Karpas-422 (cell line): ENCODE measurements at regions not wholly inside any gene's neighbourhood (a gene's known extent, or its start where the extent isn't known, plus 50 kb on each side); places are given as distances from the start of the nearest gene placed in this dataset.

Experiments
- DNase-seq: peaks from one replicate; pipeline ENCODE4 v3.0.0-alpha.2; 2015
- H2AFZ ChIP-seq: fragments of 200-600 bp; sonication (generic); 2 replicates; pipeline ENCODE4 v1.6.1; 2014; ENCODE audit warnings: antibody characterized with exemption, low read length, mixed read lengths
- H3K27ac ChIP-seq: fragments of 200-600 bp; sonication (generic); 2 replicates; pipeline ENCODE4 v1.5.1; 2014; ENCODE audit warnings: mild to moderate bottlenecking, low read length, moderate library complexity
- H3K27me3 ChIP-seq: fragments of 200-600 bp; sonication (generic); 2 replicates; pipeline ENCODE4 v1.6.1; 2014; ENCODE audit warnings: low read length, mixed read lengths
- H3K36me3 ChIP-seq: fragments of 200-600 bp; sonication (generic); 2 replicates; pipeline ENCODE4 v1.6.1; 2014; ENCODE audit warnings: low read length, mixed read lengths; ENCODE audit not compliant: insufficient read depth
- H3K4me1 ChIP-seq: fragments of 200-600 bp; sonication (generic); 2 replicates; pipeline ENCODE4 v1.6.1; 2014; ENCODE audit warnings: mild to moderate bottlenecking, low read length, mixed read lengths
- H3K4me2 ChIP-seq: fragments of 200-600 bp; sonication (generic); 2 replicates; pipeline ENCODE4 v1.6.1; 2014; ENCODE audit warnings: low read length, low read depth, mild to moderate bottlenecking; ENCODE audit not compliant: poor library complexity, severe bottlenecking
- H3K4me3 ChIP-seq: fragments of 200-600 bp; sonication (generic); 2 replicates; pipeline ENCODE4 v1.5.1; 2014; ENCODE audit warnings: mild to moderate bottlenecking, antibody characterized with exemption, low read length, mixed read lengths
- H3K79me2 ChIP-seq: fragments of 200-600 bp; sonication (generic); 2 replicates; pipeline ENCODE4 v1.6.1; 2014; ENCODE audit warnings: mild to moderate bottlenecking, low read length, mixed read lengths
- H3K9ac ChIP-seq: fragments of 200-600 bp; sonication (generic); 2 replicates; pipeline ENCODE4 v1.6.0; 2014; ENCODE audit warnings: low read length
- H3K9me2 ChIP-seq: fragments of 200-600 bp; sonication (generic), shearing (Covaris generic); replicated peaks from 2 replicates; pipeline ENCODE4 v1.6.0; 2014; ENCODE audit warnings: mild to moderate bottlenecking, low read length, moderate library complexity; ENCODE audit not compliant: insufficient read depth
- H3K9me3 ChIP-seq: fragments of 300-700, 200-600 bp; sonication (generic); 2 replicates; pipeline ENCODE4 v1.6.1; 2014; ENCODE audit warnings: low read length, mixed read lengths
- H4K20me1 ChIP-seq: fragments of 200-600 bp; sonication (generic); 2 replicates; pipeline ENCODE4 v1.6.1; 2014; ENCODE audit warnings: mild to moderate bottlenecking, antibody characterized with exemption, low read length, low read depth; ENCODE audit not compliant: insufficient read depth

- Histone ChIP-seq H2AFZ (no peak overlapping the region), H3K9ac (no peak overlapping the region), H3K9me3 (no peaks in the 10 kb centered on the region), H4K20me1 (no peaks in the 10 kb centered on the region), H3K9me2 (no peaks in the 10 kb centered on the region), H3K79me2 (no peaks in the 10 kb centered on the region), H3K4me3 (no peak overlapping the region), H3K36me3 (no peaks in the 10 kb centered on the region), H3K27ac (no peak overlapping the region), H3K4me1 (no peaks in the 10 kb centered on the region), H3K4me2 (no peak overlapping the region), H3K27me3 (peaks cover 4% of the 10 kb centered on the region; the same call in 1 of the 2 replicates)
- DNase-seq = no peak
These were observed 83.6 kb upstream of the DIO3 start for GRCh38 chr14:101477648-101478047.

- Histone ChIP-seq H4K20me1 (no peaks in the 10 kb centered on the region), H2AFZ (no peak overlapping the region), H3K36me3 (no peaks in the 10 kb centered on the region), H3K4me3 (no peak overlapping the region), H3K79me2 (no peaks in the 10 kb centered on the region), H3K9me3 (no peaks in the 10 kb centered on the region), H3K9ac (no peak overlapping the region), H3K27me3 (peaks cover 4% of the 10 kb centered on the region; the same call in 1 of the 2 replicates), H3K4me2 (no peak overlapping the region), H3K9me2 (no peaks in the 10 kb centered on the region), H3K4me1 (no peaks in the 10 kb centered on the region), H3K27ac (no peak overlapping the region)
- DNase-seq = no peak
These were observed 83.2 kb upstream of the DIO3 start for GRCh38 chr14:101478096-101478495.

- Histone ChIP-seq H3K9me2 (no peaks in the 10 kb centered on the region), H3K9ac (no peak overlapping the region), H3K27me3 (peaks cover 4% of the 10 kb centered on the region; the same call in 1 of the 2 replicates), H3K27ac (no peak overlapping the region), H3K4me2 (no peak overlapping the region), H2AFZ (no peak overlapping the region), H3K4me3 (no peak overlapping the region), H4K20me1 (no peaks in the 10 kb centered on the region), H3K4me1 (no peaks in the 10 kb centered on the region), H3K36me3 (no peaks in the 10 kb centered on the region), H3K9me3 (peaks cover 4% of the 10 kb centered on the region; the same call in 1 of the 2 replicates), H3K79me2 (no peaks in the 10 kb centered on the region)
- DNase-seq = no peak
These were observed 82.4 kb upstream of the DIO3 start for GRCh38 chr14:101478796-101479410.

- peak; percentile 44 for DNase-seq
These were observed 81.1 kb upstream of the DIO3 start for GRCh38 chr14:101480022-101480746.

GRCh38 chr14:101480747-101481530 lies 80.4 kb upstream of the DIO3 start:
- Histone ChIP-seq H4K20me1 (no peaks in the 10 kb centered on the region), H3K36me3 (no peaks in the 10 kb centered on the region), H3K9me2 (no peaks in the 10 kb centered on the region), H3K27ac (no peak overlapping the region), H3K9me3 (peaks cover 6% of the 10 kb centered on the region; the same call in 1 of the 2 replicates), H3K4me3 (no peak overlapping the region), H3K27me3 (peaks cover 4% of the 10 kb centered on the region; the same call in 1 of the 2 replicates), H2AFZ (no peak overlapping the region), H3K9ac (no peak overlapping the region), H3K4me1 (no peaks in the 10 kb centered on the region), H3K4me2 (no peak overlapping the region), H3K79me2 (no peaks in the 10 kb centered on the region)
- no peak for DNase-seq

More at GRCh38 chr14:101480022-101480746, 81.1 kb upstream of the DIO3 start:
- H3K9ac ChIP-seq = no peak overlapping the region
- H3K36me3 ChIP-seq = no peaks in the 10 kb centered on the region
- no peaks in the 10 kb centered on the region for H3K9me2 ChIP-seq
- H3K4me1 ChIP-seq = no peaks in the 10 kb centered on the region
- H3K4me3 ChIP-seq = no peak overlapping the region
- H4K20me1 ChIP-seq = no peaks in the 10 kb centered on the region
- no peak overlapping the region for H2AFZ ChIP-seq
- H3K27me3 ChIP-seq = peaks cover 4% of the 10 kb centered on the region; the same call in 1 of the 2 replicates
- peaks cover 6% of the 10 kb centered on the region; the same call in 1 of the 2 replicates for H3K9me3 ChIP-seq
- no peak overlapping the region for H3K27ac ChIP-seq
- no peaks in the 10 kb centered on the region for H3K79me2 ChIP-seq
- H3K4me2 ChIP-seq = no peak overlapping the region

GRCh38 chr14:101481557-101481956 lies 79.7 kb upstream of the DIO3 start:
- Histone ChIP-seq H3K9me2 (no peaks in the 10 kb centered on the region), H4K20me1 (no peaks in the 10 kb centered on the region), H3K27me3 (peaks cover 4% of the 10 kb centered on the region; the same call in 1 of the 2 replicates), H2AFZ (no peak overlapping the region), H3K9me3 (peaks cover 6% of the 10 kb centered on the region; the same call in 1 of the 2 replicates), H3K9ac (no peak overlapping the region), H3K4me3 (no peak overlapping the region), H3K4me2 (no peak overlapping the region), H3K27ac (no peak overlapping the region), H3K36me3 (no peaks in the 10 kb centered on the region), H3K79me2 (no peaks in the 10 kb centered on the region), H3K4me1 (no peaks in the 10 kb centered on the region)
- no peak for DNase-seq

GRCh38 chr14:101482066-101482465 lies 79.2 kb upstream of the DIO3 start:
- H3K36me3 ChIP-seq = no peaks in the 10 kb centered on the region

GRCh38 chr14:101483829-101484228 lies 77.5 kb upstream of the DIO3 start:
- no peak overlapping the region for H3K27ac ChIP-seq
- H3K4me1 ChIP-seq = no peaks in the 10 kb centered on the region
- no peaks in the 10 kb centered on the region for H3K36me3 ChIP-seq
- H3K27me3 ChIP-seq = peaks cover 4% of the 10 kb centered on the region; the same call in 1 of the 2 replicates
- peaks cover 6% of the 10 kb centered on the region; the same call in 1 of the 2 replicates for H3K9me3 ChIP-seq
- H4K20me1 ChIP-seq = no peaks in the 10 kb centered on the region
- H3K79me2 ChIP-seq = no peaks in the 10 kb centered on the region
- no peaks in the 10 kb centered on the region for H3K9me2 ChIP-seq
- no peak overlapping the region for H3K9ac ChIP-seq
- no peak overlapping the region for H3K4me3 ChIP-seq
- DNase-seq = no peak
- no peak overlapping the region for H2AFZ ChIP-seq
- no peak overlapping the region for H3K4me2 ChIP-seq

More at GRCh38 chr14:101482066-101482465, 79.2 kb upstream of the DIO3 start:
- no peak for DNase-seq
- no peaks in the 10 kb centered on the region for H3K4me1 ChIP-seq
- no peak overlapping the region for H3K27ac ChIP-seq
- no peak overlapping the region for H3K9ac ChIP-seq
- H3K9me3 ChIP-seq = peaks cover 6% of the 10 kb centered on the region; the same call in 1 of the 2 replicates
- H3K27me3 ChIP-seq = peaks cover 4% of the 10 kb centered on the region; the same call in 1 of the 2 replicates
- no peak overlapping the region for H2AFZ ChIP-seq
- no peak overlapping the region for H3K4me2 ChIP-seq
- no peaks in the 10 kb centered on the region for H3K79me2 ChIP-seq
- H4K20me1 ChIP-seq = no peaks in the 10 kb centered on the region
- H3K4me3 ChIP-seq = no peak overlapping the region
- no peaks in the 10 kb centered on the region for H3K9me2 ChIP-seq
